ENCODE measurements at regions not wholly inside any gene's neighbourhood (a gene's known extent, or its start where the extent isn't known, plus 50 kb on each side); places are given as distances from the start of the nearest gene placed in this dataset.
"Not testable (repeated sequence)": the region's sequence is repeated elsewhere in the genome, so short reads cannot be mapped to it uniquely, and the experiment has no call there.

- peaks cover 0 to 4% (median 0%) of the 10 kb centered on the region in 7 donors for H3K9me3 Mint-ChIP-seq
- peaks cover 5% of the 10 kb centered on the region for H3K4me1 Mint-ChIP-seq
- peaks cover 42 to 54% (median 47%) of the 10 kb centered on the region in 3 donors for H3K27me3 Mint-ChIP-seq (ENCODE audit: low read depth in 3 of 3)
- intact Hi-C loops (cut with micrococcal nuclease) = no loop called here
- Histone ChIP-seq H3K27me3 (ENCODE audit: control insufficient read depth in 2 of 2, insufficient read depth in 2 of 2, low read length in 2 of 2) (peaks cover 0 to 23% of the 10 kb centered on the region in 2 donors), H3K4me1 (ENCODE audit: control insufficient read depth in 1 of 2, insufficient read depth in 2 of 2, low read length in 2 of 2) (peaks cover 0 to 4% of the 10 kb centered on the region in 2 donors), H3K4me2 (replicated peaks; ENCODE audit: extremely low read depth, low read length, poor library complexity, severe bottlenecking) (no peak overlapping the region), H2AFZ (ENCODE audit: insufficient read depth, low read depth, low read length, poor library complexity, severe bottlenecking) (no peak overlapping the region), H3K79me2 (ENCODE audit: insufficient read depth, low read length) (no peaks in the 10 kb centered on the region), H3K4me3 (replicated peaks in 1 of 3; ENCODE audit: low read depth in 2 of 3, low read length in 3 of 3) (no peak overlapping the region), H4K20me1 (ENCODE audit: insufficient read depth, low read length) (no peaks in the 10 kb centered on the region), H3K9me3 (replicated peaks in 1 of 2; ENCODE audit: control insufficient read depth in 1 of 2, insufficient read depth in 1 of 2, low read length in 2 of 2) (no peaks in the 10 kb centered on the region), H3K36me3 (replicated peaks in 1 of 2; ENCODE audit: control insufficient read depth in 1 of 2, insufficient read depth in 2 of 2, low read length in 2 of 2) (no peaks in the 10 kb centered on the region), H3K27ac (ENCODE audit: low read depth in 1 of 2, low read length in 2 of 2) (no peak overlapping the region), H3K9ac (ENCODE audit: insufficient read depth, low read length, poor library complexity, severe bottlenecking) (no peak overlapping the region)
- DNase-seq = no peak
- H3K36me3 Mint-ChIP-seq = peaks cover 0 to 3% of the 10 kb centered on the region in 2 donors
- TF ChIP-seq CTCF (IDR thresholded peaks at IDR 0.05) = no peak
- peak overlapping the region; percentile 66 to 86 for H3K4me3 Mint-ChIP-seq
- WGBS (ENCODE audit: insufficient coverage) = 91% methylated on average over 9 of the region's 14 CpGs
- no peak overlapping the region for H3K27ac Mint-ChIP-seq
Measured at GRCh38 chr3:125767641-125768040, 172.3 kb upstream of the OSBPL11 start.

- H3K4me3 Mint-ChIP-seq = peak overlapping the region in 1 of 2 donors; percentile 26
- H3K27ac ChIP-seq (ENCODE audit: low read depth in 1 of 2, low read length in 2 of 2); H3K9ac ChIP-seq (ENCODE audit: insufficient read depth, low read length, poor library complexity, severe bottlenecking); H3K9me3 ChIP-seq (replicated peaks in 1 of 2; ENCODE audit: control insufficient read depth in 1 of 2, insufficient read depth in 1 of 2, low read length in 2 of 2); intact Hi-C loops (cut with micrococcal nuclease); H2AFZ ChIP-seq (ENCODE audit: insufficient read depth, low read depth, low read length, poor library complexity, severe bottlenecking); H3K9me3 Mint-ChIP-seq; H3K36me3 ChIP-seq (replicated peaks in 1 of 2; ENCODE audit: control insufficient read depth in 1 of 2, insufficient read depth in 2 of 2, low read length in 2 of 2); H3K27ac Mint-ChIP-seq; H3K4me1 Mint-ChIP-seq; H3K79me2 ChIP-seq (ENCODE audit: insufficient read depth, low read length); H3K4me3 ChIP-seq (replicated peaks in 1 of 3; ENCODE audit: low read depth in 2 of 3, low read length in 3 of 3); H3K4me2 ChIP-seq (replicated peaks; ENCODE audit: extremely low read depth, low read length, poor library complexity, severe bottlenecking); H3K36me3 Mint-ChIP-seq; DNase-seq; H4K20me1 ChIP-seq (ENCODE audit: insufficient read depth, low read length); H3K4me1 ChIP-seq (ENCODE audit: control insufficient read depth in 1 of 2, insufficient read depth in 2 of 2, low read length in 2 of 2): not testable (repeated sequence)
- WGBS (ENCODE audit: insufficient coverage) = 45% methylated on average over 2 of the region's 7 CpGs
- H3K27me3 Mint-ChIP-seq (ENCODE audit: low read depth in 3 of 3) = peaks cover 32 to 45% (median 44%) of the 10 kb centered on the region in 3 donors
- H3K27me3 ChIP-seq (ENCODE audit: control insufficient read depth in 2 of 2, insufficient read depth in 2 of 2, low read length in 2 of 2) = peaks cover 0 to 23% of the 10 kb centered on the region in 2 donors
Measured at GRCh38 chr3:125768821-125769220, 173.5 kb upstream of the OSBPL11 start.

GRCh38 chr3:125771506-125771905, 176.2 kb upstream of the OSBPL11 start:
- H3K9ac ChIP-seq (ENCODE audit: insufficient read depth, low read length, poor library complexity, severe bottlenecking); H3K4me3 ChIP-seq (replicated peaks in 1 of 3; ENCODE audit: low read depth in 2 of 3, low read length in 3 of 3); H3K4me3 Mint-ChIP-seq; H3K27ac Mint-ChIP-seq; H3K36me3 ChIP-seq (replicated peaks in 1 of 2; ENCODE audit: control insufficient read depth in 1 of 2, insufficient read depth in 2 of 2, low read length in 2 of 2); H3K4me1 ChIP-seq (ENCODE audit: control insufficient read depth in 1 of 2, insufficient read depth in 2 of 2, low read length in 2 of 2); H3K4me2 ChIP-seq (replicated peaks; ENCODE audit: extremely low read depth, low read length, poor library complexity, severe bottlenecking); intact Hi-C loops (cut with micrococcal nuclease); H3K9me3 Mint-ChIP-seq; H4K20me1 ChIP-seq (ENCODE audit: insufficient read depth, low read length); H3K36me3 Mint-ChIP-seq; DNase-seq; H2AFZ ChIP-seq (ENCODE audit: insufficient read depth, low read depth, low read length, poor library complexity, severe bottlenecking); H3K4me1 Mint-ChIP-seq; H3K9me3 ChIP-seq (replicated peaks in 1 of 2; ENCODE audit: control insufficient read depth in 1 of 2, insufficient read depth in 1 of 2, low read length in 2 of 2); H3K79me2 ChIP-seq (ENCODE audit: insufficient read depth, low read length); H3K27ac ChIP-seq (ENCODE audit: low read depth in 1 of 2, low read length in 2 of 2): not testable (repeated sequence)
- peaks cover 13 to 23% (median 23%) of the 10 kb centered on the region in 3 donors for H3K27me3 Mint-ChIP-seq (ENCODE audit: low read depth in 3 of 3)
- peaks cover 0 to 11% of the 10 kb centered on the region in 2 donors for H3K27me3 ChIP-seq (ENCODE audit: control insufficient read depth in 2 of 2, insufficient read depth in 2 of 2, low read length in 2 of 2)
- WGBS (ENCODE audit: insufficient coverage) = 88% methylated on average over 11 of the region's 13 CpGs

- H3K27ac Mint-ChIP-seq; intact Hi-C loops (cut with micrococcal nuclease): not testable (repeated sequence)
- 100% methylated on average over 2 of the region's 7 CpGs for WGBS (ENCODE audit: insufficient coverage)
Measured at GRCh38 chr3:125774433-125775034, 179.2 kb upstream of the OSBPL11 start.

More at GRCh38 chr3:125774433-125775034, 179.2 kb upstream of the OSBPL11 start:
- H3K36me3 ChIP-seq (replicated peaks in 1 of 2; ENCODE audit: control insufficient read depth in 1 of 2, insufficient read depth in 2 of 2, low read length in 2 of 2); H3K9ac ChIP-seq (ENCODE audit: insufficient read depth, low read length, poor library complexity, severe bottlenecking); H3K4me2 ChIP-seq (replicated peaks; ENCODE audit: extremely low read depth, low read length, poor library complexity, severe bottlenecking); H3K4me3 ChIP-seq (replicated peaks in 1 of 3; ENCODE audit: low read depth in 2 of 3, low read length in 3 of 3); H3K9me3 ChIP-seq (replicated peaks in 1 of 2; ENCODE audit: control insufficient read depth in 1 of 2, insufficient read depth in 1 of 2, low read length in 2 of 2); H3K4me1 Mint-ChIP-seq; H3K9me3 Mint-ChIP-seq; H3K27ac ChIP-seq (ENCODE audit: low read depth in 1 of 2, low read length in 2 of 2); H3K36me3 Mint-ChIP-seq; H2AFZ ChIP-seq (ENCODE audit: insufficient read depth, low read depth, low read length, poor library complexity, severe bottlenecking); H3K4me3 Mint-ChIP-seq; DNase-seq; H3K27me3 ChIP-seq (ENCODE audit: control insufficient read depth in 2 of 2, insufficient read depth in 2 of 2, low read length in 2 of 2); H3K4me1 ChIP-seq (ENCODE audit: control insufficient read depth in 1 of 2, insufficient read depth in 2 of 2, low read length in 2 of 2); H4K20me1 ChIP-seq (ENCODE audit: insufficient read depth, low read length); H3K79me2 ChIP-seq (ENCODE audit: insufficient read depth, low read length): not testable (repeated sequence)
- peaks cover 2 to 10% (median 8%) of the 10 kb centered on the region in 3 donors for H3K27me3 Mint-ChIP-seq (ENCODE audit: low read depth in 3 of 3)
